ENCODE measurements at regions not wholly inside any gene's neighbourhood (a gene's known extent, or its start where the extent isn't known, plus 50 kb on each side); places are given as distances from the start of the nearest gene placed in this dataset.

- no peak for DNase-seq (ENCODE audit: low read depth in 2 of 2)
These were observed 373.5 kb upstream of the OR4E1 start for GRCh38 chr14:22047115-22047514.

GRCh38 chr14:22046063-22046462 is 372.4 kb upstream of the OR4E1 start:
- DNase-seq (ENCODE audit: low read depth in 2 of 2) = no peak

- no peak for DNase-seq (ENCODE audit: low read depth in 2 of 2)
These were observed 370.6 kb upstream of the OR4E1 start for GRCh38 chr14:22044193-22044592.

DNA sequence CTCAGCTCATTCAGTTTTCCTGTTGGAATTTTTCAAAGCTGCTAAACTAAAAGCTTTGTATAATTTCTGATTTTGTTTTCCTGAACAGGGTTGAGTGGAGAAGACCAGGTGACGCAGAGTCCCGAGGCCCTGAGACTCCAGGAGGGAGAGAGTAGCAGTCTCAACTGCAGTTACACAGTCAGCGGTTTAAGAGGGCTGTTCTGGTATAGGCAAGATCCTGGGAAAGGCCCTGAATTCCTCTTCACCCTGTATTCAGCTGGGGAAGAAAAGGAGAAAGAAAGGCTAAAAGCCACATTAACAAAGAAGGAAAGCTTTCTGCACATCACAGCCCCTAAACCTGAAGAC is 367.1 kb upstream of the OR4E1 start:
- DNase-seq (ENCODE audit: low read depth in 2 of 2) = no peak

GRCh38 chr14:22039938-22040780 is 366.5 kb upstream of the OR4E1 start:
- DNase-seq (ENCODE audit: low read depth in 2 of 2) = no peak

GRCh38 chr14:22036541-22037239 is 363.1 kb upstream of the OR4E1 start:
- no peak for DNase-seq (ENCODE audit: low read depth in 2 of 2)

DNA sequence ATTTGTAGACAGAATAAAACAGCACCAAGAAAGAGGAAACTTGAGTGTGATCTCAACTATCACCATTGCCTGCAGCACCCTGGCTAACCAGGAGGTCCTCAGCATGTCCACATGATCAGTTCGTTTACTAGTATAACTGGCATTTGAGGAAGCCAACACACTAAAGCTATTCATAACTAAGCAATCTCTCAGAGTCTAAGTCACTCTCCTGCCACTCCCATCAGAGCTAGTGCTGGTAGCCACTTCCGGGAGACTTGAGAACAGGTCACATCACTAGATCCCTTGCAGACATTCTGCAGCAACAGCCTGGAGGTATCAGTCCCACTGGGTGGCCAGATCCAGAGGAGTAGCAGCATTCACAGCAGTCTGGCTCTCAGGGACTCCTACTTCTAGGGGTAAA is 352.9 kb upstream of the OR4E1 start:
- no peak for DNase-seq (ENCODE audit: low read depth in 2 of 2)

GRCh38 chr14:22025879-22026278 is 352.3 kb upstream of the OR4E1 start:
- DNase-seq (ENCODE audit: low read depth in 2 of 2) = no peak

GRCh38 chr14:22024137-22024536 is 350.5 kb upstream of the OR4E1 start:
- DNase-seq (ENCODE audit: low read depth in 2 of 2) = no peak

DNA sequence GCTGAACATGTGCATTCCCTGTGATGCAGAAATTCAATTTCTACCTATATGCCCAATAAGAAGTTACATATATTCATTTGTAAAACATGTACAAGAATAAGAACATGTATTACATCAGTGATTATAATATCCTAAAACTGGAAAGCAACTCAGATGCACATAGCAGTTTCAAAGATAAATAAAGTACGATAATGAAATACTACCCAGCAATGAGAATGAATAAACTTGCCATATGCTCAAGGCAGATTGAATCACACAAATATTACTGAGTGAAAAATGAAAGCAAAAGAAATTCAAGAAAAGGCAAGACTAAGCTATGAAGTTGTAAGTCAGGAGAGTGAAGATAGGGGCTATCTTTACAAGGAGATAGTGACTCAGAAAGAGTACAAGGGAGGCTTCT is 345.3 kb upstream of the OR4E1 start:
- DNase-seq (ENCODE audit: low read depth in 2 of 2) = no peak

- no peak for DNase-seq (ENCODE audit: low read depth in 2 of 2)
These were observed 338.8 kb upstream of the OR4E1 start for GRCh38 chr14:22012452-22012851.

GRCh38 chr14:22011253-22011642 is 337.6 kb upstream of the OR4E1 start:
- DNase-seq (ENCODE audit: low read depth in 2 of 2) = no peak

DNA sequence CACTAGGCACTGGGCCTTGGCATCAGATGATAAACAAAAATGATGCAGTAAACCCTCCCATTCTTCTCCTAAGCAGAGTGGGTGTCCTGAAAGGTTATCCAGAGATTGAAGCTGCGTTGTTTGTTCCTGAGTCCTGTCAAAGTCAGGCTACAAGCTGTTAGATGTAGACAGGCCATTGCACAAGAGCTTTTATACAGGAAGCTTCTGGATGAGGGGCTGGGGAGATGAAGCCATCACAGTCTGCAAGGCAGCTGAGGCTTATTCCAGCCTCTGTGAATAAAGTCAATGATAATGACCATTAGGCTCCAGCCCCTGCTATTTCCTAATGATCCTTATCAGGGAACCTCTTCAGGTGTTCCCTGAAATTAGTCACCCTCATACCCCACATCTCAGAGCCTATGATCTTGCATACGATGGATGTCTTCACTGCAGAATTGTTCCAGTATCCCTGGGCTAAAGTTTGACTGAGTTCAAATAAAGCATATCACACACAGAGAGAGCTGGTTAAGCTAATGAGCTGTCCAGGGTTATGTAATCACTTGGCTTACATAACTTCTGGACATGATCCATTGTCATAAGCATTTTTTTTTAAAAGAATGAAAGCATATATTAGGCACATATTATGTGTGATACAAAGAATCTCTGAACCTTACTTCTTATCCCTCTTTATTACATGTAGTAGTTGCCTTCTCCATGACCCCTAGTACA is 337.1 kb upstream of the OR4E1 start:
- DNase-seq (ENCODE audit: low read depth in 2 of 2) = no peak

DNA sequence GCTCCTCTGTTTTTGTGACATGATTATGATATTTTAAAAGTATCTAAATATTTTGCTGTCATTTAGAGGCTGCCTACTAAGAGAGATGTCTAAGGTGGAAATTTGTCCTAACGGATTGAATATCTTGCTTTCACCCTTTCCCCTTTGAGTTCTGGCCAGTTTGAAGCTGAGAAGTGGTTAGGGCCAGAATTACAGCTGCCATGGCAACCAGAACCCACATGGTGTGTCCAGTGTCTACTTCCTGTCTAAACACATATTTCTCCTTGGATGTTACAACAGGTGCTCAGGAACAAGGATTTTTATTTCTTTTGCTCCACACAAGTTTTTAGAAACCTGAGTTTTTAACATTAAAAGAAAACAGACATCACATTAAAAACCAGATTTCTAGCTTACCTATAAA is 335.1 kb upstream of the OR4E1 start:
- no peak for DNase-seq (ENCODE audit: low read depth in 2 of 2)

DNA sequence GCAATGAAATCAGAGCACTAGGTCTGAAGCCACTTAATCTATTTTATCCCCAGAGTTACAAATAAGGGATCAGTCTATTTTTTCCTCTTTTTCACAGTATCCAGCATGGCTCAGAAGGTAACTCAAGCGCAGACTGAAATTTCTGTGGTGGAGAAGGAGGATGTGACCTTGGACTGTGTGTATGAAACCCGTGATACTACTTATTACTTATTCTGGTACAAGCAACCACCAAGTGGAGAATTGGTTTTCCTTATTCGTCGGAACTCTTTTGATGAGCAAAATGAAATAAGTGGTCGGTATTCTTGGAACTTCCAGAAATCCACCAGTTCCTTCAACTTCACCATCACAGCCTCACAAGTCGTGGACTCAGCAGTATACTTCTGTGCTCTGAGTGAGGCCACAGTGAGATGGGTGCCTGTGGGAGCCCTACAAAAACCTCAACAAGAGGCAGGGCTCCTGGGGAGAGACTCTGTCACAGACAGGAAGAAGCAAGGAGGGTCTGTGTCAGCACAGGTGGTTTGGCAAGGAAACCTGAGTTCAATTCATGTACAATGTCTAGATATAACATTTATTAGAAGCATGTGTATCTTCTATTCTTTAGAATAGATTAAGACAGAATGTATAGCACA is 334.3 kb upstream of the OR4E1 start:
- no peak for DNase-seq (ENCODE audit: low read depth in 2 of 2)

DNA sequence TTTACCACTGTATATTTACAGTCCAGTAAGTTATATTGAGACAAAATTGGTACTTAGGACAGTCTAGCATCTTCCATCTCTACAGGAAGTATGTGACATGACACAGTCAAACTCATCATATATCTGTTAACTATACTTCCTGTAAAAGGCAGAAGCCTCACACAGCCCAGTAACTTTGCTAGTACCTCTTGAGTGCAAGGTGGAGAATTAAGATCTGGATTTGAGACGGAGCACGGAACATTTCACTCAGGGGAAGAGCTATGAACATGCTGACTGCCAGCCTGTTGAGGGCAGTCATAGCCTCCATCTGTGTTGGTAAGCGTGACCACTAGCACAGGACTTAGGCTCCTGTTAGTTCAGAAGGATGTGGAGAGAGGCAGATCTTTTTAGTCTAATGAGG is 333.7 kb upstream of the OR4E1 start:
- no peak for DNase-seq (ENCODE audit: low read depth in 2 of 2)

DNA sequence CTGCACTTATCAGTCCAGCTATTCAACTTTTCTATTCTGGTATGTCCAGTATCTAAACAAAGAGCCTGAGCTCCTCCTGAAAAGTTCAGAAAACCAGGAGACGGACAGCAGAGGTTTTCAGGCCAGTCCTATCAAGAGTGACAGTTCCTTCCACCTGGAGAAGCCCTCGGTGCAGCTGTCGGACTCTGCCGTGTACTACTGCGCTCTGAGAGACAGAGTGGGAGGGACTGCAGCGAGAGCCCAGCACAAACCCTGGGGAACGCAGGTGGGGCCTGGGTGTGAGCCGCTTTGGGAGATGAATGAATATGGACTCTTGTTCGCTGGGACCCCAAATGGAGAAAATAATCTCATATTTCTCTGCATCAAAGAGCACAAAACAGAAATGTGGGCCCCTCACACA is 329.8 kb upstream of the OR4E1 start:
- no peak for DNase-seq (ENCODE audit: low read depth in 2 of 2)

DNA sequence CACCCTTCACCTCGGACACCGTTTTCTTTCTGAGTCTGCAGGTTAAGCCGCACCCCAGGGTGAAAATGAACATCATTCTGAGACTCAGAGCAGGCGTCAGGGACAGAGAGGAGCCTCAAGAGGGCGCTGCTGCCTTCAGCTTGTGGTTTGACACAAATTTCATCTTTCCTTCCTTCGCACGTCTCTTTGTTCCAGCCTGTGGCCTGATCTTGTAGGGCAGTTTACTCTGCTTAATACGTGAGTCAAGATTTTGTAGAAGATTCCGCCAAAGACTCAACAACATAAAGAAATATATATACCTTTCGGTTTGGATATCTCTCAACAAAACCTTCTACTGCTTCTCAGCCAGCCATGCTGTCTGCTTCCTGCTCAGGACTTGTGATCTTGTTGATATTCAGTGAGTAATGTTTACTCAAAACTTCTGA is 329.3 kb upstream of the OR4E1 start:
- DNase-seq (ENCODE audit: low read depth in 2 of 2) = peak; percentile 25 to 41

GRCh38 chr14:21999402-21999801 is 325.8 kb upstream of the OR4E1 start:
- DNase-seq (ENCODE audit: low read depth in 2 of 2) = no peak

- no peak for DNase-seq (ENCODE audit: low read depth in 2 of 2)
These were observed 323.7 kb upstream of the OR4E1 start for GRCh38 chr14:21997300-21997699.

DNA sequence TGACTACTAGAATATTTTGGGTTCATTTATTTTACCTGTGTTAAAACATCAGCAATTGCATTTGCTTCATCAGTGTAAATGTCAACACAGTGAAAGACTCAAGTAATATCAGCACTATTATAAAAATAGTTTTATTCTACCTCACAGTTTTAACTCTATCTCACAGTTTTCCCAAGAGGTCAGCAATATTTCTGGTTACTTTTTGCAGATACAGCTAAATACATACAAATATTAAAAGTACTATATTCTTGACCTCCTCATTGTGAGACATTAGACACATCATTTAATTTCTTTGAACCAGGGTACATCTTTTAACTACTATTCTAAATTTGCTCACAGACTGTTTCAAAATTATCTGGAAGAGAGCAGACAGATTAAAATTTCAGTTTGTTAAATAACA is 321.7 kb upstream of the OR4E1 start:
- no peak for DNase-seq (ENCODE audit: low read depth in 2 of 2)

- DNase-seq (ENCODE audit: low read depth in 2 of 2) = no peak
These were observed 320.2 kb upstream of the OR4E1 start for GRCh38 chr14:21993837-21994236.

Measured in stimulated activated CD8-positive, alpha-beta memory T cell treated with anti-CD3 and anti-CD28 coated beads, Interleukin-15, amount 100 ng/mL, for 4 hours (primary cell).